Fibroblast of skin of back (primary cell): ENCODE measurements at regions not wholly inside any gene's neighbourhood (a gene's known extent, or its start where the extent isn't known, plus 50 kb on each side); places are given as distances from the start of the nearest gene placed in this dataset.
A peak's percentile ranks its signal among the peaks of the same experiment; 100 is the strongest.

Experiments used
- DNase-seq: peaks from one replicate; pipeline ENCODE4 v3.0.0-alpha.2; 2013

- no peak for DNase-seq
These were observed 187.3 kb downstream of the MBOAT1 start for GRCh38 chr6:20024978-20025377.

GRCh38 chr6:20025681-20026080 is 186.6 kb downstream of the MBOAT1 start:
- DNase-seq: no peak

GRCh38 chr6:20028143-20028542 is 184.1 kb downstream of the MBOAT1 start:
- DNase-seq: no peak

GRCh38 chr6:20028562-20028961 is 183.7 kb downstream of the MBOAT1 start:
- no peak for DNase-seq

GRCh38 chr6:20029979-20030378 is 182.3 kb downstream of the MBOAT1 start:
- DNase-seq: no peak

- no peak for DNase-seq
These were observed 180.9 kb downstream of the MBOAT1 start for GRCh38 chr6:20031342-20031741.

- no peak for DNase-seq
These were observed 178.4 kb downstream of the MBOAT1 start for GRCh38 chr6:20033697-20034407.

GRCh38 chr6:20034408-20034769 is 177.9 kb downstream of the MBOAT1 start:
- DNase-seq: no peak

GRCh38 chr6:20036141-20036677 is 176.1 kb downstream of the MBOAT1 start:
- no peak for DNase-seq

GRCh38 chr6:20038410-20039204 is 173.7 kb downstream of the MBOAT1 start:
- peak; percentile 17 for DNase-seq

- DNase-seq: no peak
These were observed 167.4 kb downstream of the MBOAT1 start for GRCh38 chr6:20044883-20045282.
